ENCODE measurements at regions not wholly inside any gene's neighbourhood (a gene's known extent, or its start where the extent isn't known, plus 50 kb on each side); places are given as distances from the start of the nearest gene placed in this dataset.

GRCh38 chr6:133693565-133693964 is 195.3 kb upstream of the TCF21 start:
- DNase-seq (ENCODE audit: low spot score), result no peak

- DNase-seq (ENCODE audit: low spot score), result no peak
Observed at GRCh38 chr6:133697185-133697584, 191.7 kb upstream of the TCF21 start.

- no peak for DNase-seq (ENCODE audit: low spot score)
Observed at GRCh38 chr6:133697666-133698065, 191.2 kb upstream of the TCF21 start.

- DNase-seq (ENCODE audit: low spot score), result no peak
Observed at GRCh38 chr6:133698272-133698671, 190.6 kb upstream of the TCF21 start.

- DNase-seq (ENCODE audit: low spot score), result no peak
Observed at GRCh38 chr6:133699741-133700385, 189.1 kb upstream of the TCF21 start.

- DNase-seq (ENCODE audit: low spot score), result no peak
Observed at GRCh38 chr6:133701633-133702331, 187.1 kb upstream of the TCF21 start.

GRCh38 chr6:133704371-133704770 is 184.5 kb upstream of the TCF21 start:
- DNase-seq (ENCODE audit: low spot score), result no peak

- no peak for DNase-seq (ENCODE audit: low spot score)
Observed at GRCh38 chr6:133705066-133705465, 183.8 kb upstream of the TCF21 start.

- no peak for DNase-seq (ENCODE audit: low spot score)
Observed at GRCh38 chr6:133705731-133706130, 183.2 kb upstream of the TCF21 start.

- DNase-seq (ENCODE audit: low spot score), result no peak
Observed at GRCh38 chr6:133707456-133707855, 181.5 kb upstream of the TCF21 start.

- no peak for DNase-seq (ENCODE audit: low spot score)
Observed at GRCh38 chr6:133710826-133711225, 178.1 kb upstream of the TCF21 start.

- DNase-seq (ENCODE audit: low spot score), result no peak
Observed at GRCh38 chr6:133715270-133715669, 173.6 kb upstream of the TCF21 start.

GRCh38 chr6:133724726-133725125 is 164.2 kb upstream of the TCF21 start:
- no peak for DNase-seq (ENCODE audit: low spot score)

- no peak for DNase-seq (ENCODE audit: low spot score)
Observed at GRCh38 chr6:133726188-133726587, 162.7 kb upstream of the TCF21 start.

- no peak for DNase-seq (ENCODE audit: low spot score)
Observed at GRCh38 chr6:133730881-133731280, 158.0 kb upstream of the TCF21 start.

- DNase-seq (ENCODE audit: low spot score), result no peak
Observed at GRCh38 chr6:133740218-133740617, 148.7 kb upstream of the TCF21 start.

GRCh38 chr6:133740816-133741215 is 148.1 kb upstream of the TCF21 start:
- no peak for DNase-seq (ENCODE audit: low spot score)

GRCh38 chr6:133741375-133741861 is 147.5 kb upstream of the TCF21 start:
- DNase-seq (ENCODE audit: low spot score), result no peak

- DNase-seq (ENCODE audit: low spot score), result no peak
Observed at GRCh38 chr6:133743621-133744020, 145.3 kb upstream of the TCF21 start.

GRCh38 chr6:133746417-133746770 is 142.5 kb upstream of the TCF21 start:
- DNase-seq (ENCODE audit: low spot score), result no peak

GRCh38 chr6:133748628-133749027 is 140.3 kb upstream of the TCF21 start:
- no peak for DNase-seq (ENCODE audit: low spot score)

- DNase-seq (ENCODE audit: low spot score), result no peak
Observed at GRCh38 chr6:133749427-133749826, 139.5 kb upstream of the TCF21 start.

GRCh38 chr6:133752129-133752528 is 136.8 kb upstream of the TCF21 start:
- no peak for DNase-seq (ENCODE audit: low spot score)

GRCh38 chr6:133753756-133754155 is 135.2 kb upstream of the TCF21 start:
- DNase-seq (ENCODE audit: low spot score), result no peak

Data from RKO (cell line).